ENCODE measurements at regions not wholly inside any gene's neighbourhood (a gene's known extent, or its start where the extent isn't known, plus 50 kb on each side); places are given as distances from the start of the nearest gene placed in this dataset.

DNA sequence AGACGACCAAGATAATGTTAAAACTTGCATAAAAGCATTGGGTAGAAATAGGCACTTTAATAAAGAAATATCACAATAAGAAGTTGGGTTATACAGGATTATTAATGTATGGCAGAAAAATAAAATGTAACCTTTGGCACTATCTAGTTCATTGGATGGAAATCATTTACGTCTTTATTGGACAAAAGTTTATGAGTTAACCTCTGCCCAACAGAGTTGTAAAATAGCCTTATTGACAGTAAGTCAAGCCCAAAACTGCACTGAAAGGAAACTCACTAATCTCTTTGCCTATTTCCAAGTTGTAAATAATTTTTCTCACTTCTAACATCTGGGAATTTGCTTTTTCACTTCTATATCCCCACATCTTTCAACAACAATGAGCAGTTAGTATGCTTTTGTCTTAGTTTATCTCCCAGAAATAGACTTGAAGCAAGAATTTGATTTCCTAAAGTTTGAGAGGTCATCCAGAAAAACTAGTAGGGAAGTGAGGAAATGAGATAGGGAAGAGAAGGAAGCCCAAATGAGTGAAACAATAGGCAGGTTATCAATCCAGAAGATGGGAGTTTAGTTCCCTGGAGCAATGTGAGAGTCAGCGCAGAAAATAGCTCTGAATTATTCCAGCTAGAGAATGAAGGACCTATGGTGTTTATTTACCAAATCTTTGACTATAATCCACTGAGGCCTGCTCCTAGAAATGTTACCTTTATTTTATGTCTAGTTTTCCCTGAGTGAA lies 434.8 kb downstream of the CCER1 start:
- TF ChIP-seq SP1 (IDR thresholded peaks at IDR 0.05; ENCODE audit: low read depth, low read length) (no peak), CREM (IDR thresholded peaks at IDR 0.05; ENCODE audit: low read depth) (no peak), CHD2 (IDR thresholded peaks at IDR 0.05; ENCODE audit: borderline replicate concordance, low read depth, low read length) (no peak), HDAC6 (IDR thresholded peaks at IDR 0.05; ENCODE audit: unreplicated experiment) (no peak), POLR2A (IDR thresholded peaks at IDR 0.05; ENCODE audit: low read depth, low read length) (no peak), SRF (IDR thresholded peaks at IDR 0.05; ENCODE audit: low read depth in 2 of 2, low read length in 2 of 2) (no peak), STAT3 (IDR thresholded peaks at IDR 0.05; ENCODE audit: low read depth, low read length) (no peak), POLR2AphosphoS5 (IDR thresholded peaks at IDR 0.05; ENCODE audit: low read length) (no peak), EP300 (IDR thresholded peaks at IDR 0.05; ENCODE audit: borderline replicate concordance in 1 of 2, control insufficient read depth in 1 of 2, low read depth in 2 of 2, low read length in 2 of 2) (no peak)
- TF ChIP-seq, protein P1, sequence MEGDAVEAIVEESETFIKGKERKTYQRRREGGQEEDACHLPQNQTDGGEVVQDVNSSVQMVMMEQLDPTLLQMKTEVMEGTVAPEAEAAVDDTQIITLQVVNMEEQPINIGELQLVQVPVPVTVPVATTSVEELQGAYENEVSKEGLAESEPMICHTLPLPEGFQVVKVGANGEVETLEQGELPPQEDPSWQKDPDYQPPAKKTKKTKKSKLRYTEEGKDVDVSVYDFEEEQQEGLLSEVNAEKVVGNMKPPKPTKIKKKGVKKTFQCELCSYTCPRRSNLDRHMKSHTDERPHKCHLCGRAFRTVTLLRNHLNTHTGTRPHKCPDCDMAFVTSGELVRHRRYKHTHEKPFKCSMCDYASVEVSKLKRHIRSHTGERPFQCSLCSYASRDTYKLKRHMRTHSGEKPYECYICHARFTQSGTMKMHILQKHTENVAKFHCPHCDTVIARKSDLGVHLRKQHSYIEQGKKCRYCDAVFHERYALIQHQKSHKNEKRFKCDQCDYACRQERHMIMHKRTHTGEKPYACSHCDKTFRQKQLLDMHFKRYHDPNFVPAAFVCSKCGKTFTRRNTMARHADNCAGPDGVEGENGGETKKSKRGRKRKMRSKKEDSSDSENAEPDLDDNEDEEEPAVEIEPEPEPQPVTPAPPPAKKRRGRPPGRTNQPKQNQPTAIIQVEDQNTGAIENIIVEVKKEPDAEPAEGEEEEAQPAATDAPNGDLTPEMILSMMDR (IDR thresholded peaks at IDR 0.05 in 2 of 3, conservative IDR thresholded peaks at IDR 0.05 in 1 of 3; ENCODE audit: control insufficient read depth in 2 of 3, extremely low read depth in 1 of 3, insufficient read depth in 1 of 3, low read depth in 3 of 3, low read length in 3 of 3) = no peak
- TF ChIP-seq, protein P2, sequence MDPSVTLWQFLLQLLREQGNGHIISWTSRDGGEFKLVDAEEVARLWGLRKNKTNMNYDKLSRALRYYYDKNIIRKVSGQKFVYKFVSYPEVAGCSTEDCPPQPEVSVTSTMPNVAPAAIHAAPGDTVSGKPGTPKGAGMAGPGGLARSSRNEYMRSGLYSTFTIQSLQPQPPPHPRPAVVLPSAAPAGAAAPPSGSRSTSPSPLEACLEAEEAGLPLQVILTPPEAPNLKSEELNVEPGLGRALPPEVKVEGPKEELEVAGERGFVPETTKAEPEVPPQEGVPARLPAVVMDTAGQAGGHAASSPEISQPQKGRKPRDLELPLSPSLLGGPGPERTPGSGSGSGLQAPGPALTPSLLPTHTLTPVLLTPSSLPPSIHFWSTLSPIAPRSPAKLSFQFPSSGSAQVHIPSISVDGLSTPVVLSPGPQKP (IDR thresholded peaks at IDR 0.05; ENCODE audit: low read depth, low read length) = no peak

Data from GM12878 (cell line).